Myocyte (in vitro differentiated cells): ENCODE measurements at regions not wholly inside any gene's neighbourhood (a gene's known extent, or its start where the extent isn't known, plus 50 kb on each side); places are given as distances from the start of the nearest gene placed in this dataset.
"Not testable (repeated sequence)": the region's sequence is repeated elsewhere in the genome, so short reads cannot be mapped to it uniquely, and the experiment has no call there.

Experiments
- DNase-seq: peaks from one replicate; pipeline ENCODE4 v3.0.0-alpha.2; 2012; ENCODE audit warnings: low read depth

DNA sequence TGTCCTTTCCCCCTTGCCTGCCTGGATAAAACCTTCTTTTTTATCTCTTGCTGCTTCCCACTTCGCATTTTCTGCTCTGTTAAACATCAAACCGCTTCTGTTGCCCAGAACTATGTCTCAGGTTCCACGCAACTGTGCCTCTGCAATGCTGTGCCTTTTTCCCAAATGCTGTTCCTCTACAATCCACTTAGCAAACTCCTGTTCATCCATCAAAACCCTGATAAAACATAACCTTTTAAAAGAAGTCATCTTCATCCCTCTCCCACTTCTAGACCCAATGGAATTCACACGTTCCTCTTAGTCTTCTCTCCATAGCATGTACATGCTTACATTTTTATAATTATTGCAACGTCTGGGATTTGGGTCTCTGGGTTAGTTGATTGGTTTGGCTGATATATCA lies 111.9 kb upstream of the RRN3 start:
- not testable (repeated sequence) for DNase-seq

DNA sequence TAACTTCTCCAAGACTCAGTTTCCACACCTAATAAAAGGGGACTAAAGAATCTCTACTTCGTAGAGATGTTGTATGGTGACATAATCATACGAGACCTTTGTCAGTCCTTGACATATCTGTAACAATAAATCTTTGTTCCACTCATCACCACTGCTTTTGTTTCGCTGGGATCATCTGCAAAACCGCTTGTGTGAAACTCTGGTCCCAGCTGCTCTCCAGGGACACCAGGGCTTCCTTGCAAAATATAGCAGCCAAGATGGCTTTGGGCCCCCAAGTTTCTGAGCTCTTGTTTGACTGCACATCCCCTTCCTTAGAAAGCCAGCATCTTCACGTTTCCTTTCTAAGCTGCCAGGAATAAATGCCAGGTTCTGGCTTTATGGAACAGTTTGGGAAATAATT lies 110.5 kb upstream of the RRN3 start:
- not testable (repeated sequence) for DNase-seq

DNA sequence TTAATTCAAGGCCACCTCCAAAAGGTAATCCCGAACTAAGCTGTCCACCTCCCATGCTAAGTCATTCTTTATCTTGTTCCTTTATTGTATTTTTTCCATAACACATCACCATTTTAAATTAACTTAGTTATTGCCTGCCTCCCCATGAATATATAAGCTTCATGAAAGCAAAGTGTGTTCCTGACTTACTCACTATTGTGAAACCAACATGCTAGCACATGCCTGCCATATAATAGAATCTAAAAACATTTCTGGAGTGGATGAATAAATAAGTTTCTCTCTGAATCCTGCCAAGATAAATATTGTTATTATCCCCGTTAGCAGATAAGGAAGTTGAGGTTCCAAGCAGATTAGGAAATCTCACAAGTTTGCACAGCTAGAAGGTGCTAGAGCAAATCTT lies 98.7 kb upstream of the RRN3 start:
- not testable (repeated sequence) for DNase-seq

DNA sequence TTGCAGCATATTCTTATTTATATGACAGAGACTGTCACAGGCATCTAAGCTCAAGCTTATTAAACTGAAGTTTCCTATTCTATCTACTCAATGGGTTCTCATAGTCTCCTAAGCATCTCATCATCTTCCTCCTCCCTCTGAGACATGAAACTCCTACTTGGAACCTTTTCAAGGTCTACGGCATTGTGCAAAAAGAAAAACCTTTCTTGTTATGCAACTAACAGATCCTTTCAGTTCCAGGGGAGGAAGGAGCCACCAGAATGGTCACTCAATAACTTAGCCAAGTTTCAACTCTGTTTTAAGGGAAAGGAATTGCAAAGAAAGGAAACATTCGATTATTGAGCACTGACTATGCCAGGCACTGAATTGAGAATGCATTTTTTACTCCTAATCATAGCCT lies 98.1 kb upstream of the RRN3 start:
- not testable (repeated sequence) for DNase-seq

DNA sequence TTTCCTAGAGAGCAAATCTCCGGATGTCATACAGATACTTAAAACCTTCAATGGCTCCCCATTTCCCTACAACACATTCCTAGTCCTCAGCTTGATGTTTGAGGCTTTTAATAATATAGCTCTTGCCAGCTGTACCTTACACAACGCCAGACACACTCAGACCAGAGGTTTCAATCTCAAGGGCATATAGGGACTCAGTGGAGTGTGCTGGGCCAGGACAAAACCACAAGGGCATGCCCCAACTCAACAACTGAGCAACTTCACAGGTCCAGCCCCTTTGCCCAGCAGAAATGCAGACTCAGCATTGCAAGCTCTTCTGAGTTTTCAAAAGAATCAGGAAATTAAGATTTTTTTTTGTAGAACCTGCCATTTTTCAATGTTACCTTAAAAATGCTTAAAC lies 95.4 kb upstream of the RRN3 start:
- DNase-seq: not testable (repeated sequence)
